GM21526 (cell line): ENCODE measurements at regions not wholly inside any gene's neighbourhood (a gene's known extent, or its start where the extent isn't known, plus 50 kb on each side); places are given as distances from the start of the nearest gene placed in this dataset.
"Not testable (repeated sequence)": the region's sequence is repeated elsewhere in the genome, so short reads cannot be mapped to it uniquely, and the experiment has no call there.

Source experiments
- ATAC-seq: cut with Tn5 transposase; IDR thresholded peaks from one replicate; pipeline ENCODE4 v1.9.1; 2021; ENCODE audit warnings: moderate library complexity; ENCODE audit not compliant: unreplicated experiment, low FRiP score

- peak; percentile 70 for ATAC-seq
These were observed 192.4 kb upstream of the MYLIP start for GRCh38 chr6:15936503-15936902.

GRCh38 chr6:15935661-15936060 lies 193.2 kb upstream of the MYLIP start:
- no peak for ATAC-seq

- ATAC-seq: not testable (repeated sequence)
These were observed 197.2 kb upstream of the MYLIP start for GRCh38 chr6:15931697-15932096.

GRCh38 chr6:15930207-15930606 lies 198.7 kb upstream of the MYLIP start:
- no peak for ATAC-seq

GRCh38 chr6:15929685-15930084 lies 199.2 kb upstream of the MYLIP start:
- ATAC-seq: no peak

- ATAC-seq: no peak
These were observed 201.2 kb upstream of the MYLIP start for GRCh38 chr6:15927531-15928225.

GRCh38 chr6:15926256-15926655 lies 202.6 kb upstream of the MYLIP start:
- no peak for ATAC-seq

GRCh38 chr6:15924893-15925292 lies 204.0 kb upstream of the MYLIP start:
- no peak for ATAC-seq

- no peak for ATAC-seq
These were observed 206.2 kb upstream of the MYLIP start for GRCh38 chr6:15922510-15923250.

- no peak for ATAC-seq
These were observed 207.6 kb upstream of the MYLIP start for GRCh38 chr6:15921243-15921642.

- no peak for ATAC-seq
These were observed 212.3 kb upstream of the MYLIP start for GRCh38 chr6:15916581-15916980.

GRCh38 chr6:15915508-15916178 lies 213.2 kb upstream of the MYLIP start:
- ATAC-seq: no peak

- no peak for ATAC-seq
These were observed 214.3 kb upstream of the MYLIP start for GRCh38 chr6:15914553-15914952.

GRCh38 chr6:15913573-15913972 lies 215.3 kb upstream of the MYLIP start:
- no peak for ATAC-seq

- no peak for ATAC-seq
These were observed 216.1 kb upstream of the MYLIP start for GRCh38 chr6:15912505-15913400.

GRCh38 chr6:15911753-15912504 lies 217.0 kb upstream of the MYLIP start:
- no peak for ATAC-seq

- no peak for ATAC-seq
These were observed 219.4 kb upstream of the MYLIP start for GRCh38 chr6:15909290-15910070.

- ATAC-seq: no peak
These were observed 220.0 kb upstream of the MYLIP start for GRCh38 chr6:15908871-15909270.

GRCh38 chr6:15907914-15908518 lies 220.9 kb upstream of the MYLIP start:
- no peak for ATAC-seq
